ENCODE measurements at regions not wholly inside any gene's neighbourhood (a gene's known extent, or its start where the extent isn't known, plus 50 kb on each side); places are given as distances from the start of the nearest gene placed in this dataset.

- POLR2A ChIA-PET = no interaction called here
- Histone ChIP-seq H3K27me3 (ENCODE audit: insufficient read depth, low read length) (no peaks in the 10 kb centered on the region), H3K4me1 (ENCODE audit: control insufficient read depth in 1 of 2, insufficient read depth in 2 of 2, low read length in 2 of 2) (no peaks in the 10 kb centered on the region), H3K9me3 (ENCODE audit: control insufficient read depth in 1 of 2, insufficient read depth in 1 of 2, low read depth in 1 of 2, low read length in 2 of 2) (no peaks in the 10 kb centered on the region), H3K36me3 (ENCODE audit: control insufficient read depth in 1 of 2, insufficient read depth in 2 of 2, low read length in 2 of 2) (no peaks in the 10 kb centered on the region), H3K9ac (ENCODE audit: low read length) (no peak overlapping the region), H3K4me2 (ENCODE audit: low read length) (no peak overlapping the region), H2AFZ (ENCODE audit: low read depth, low read length, poor library complexity, severe bottlenecking) (no peak overlapping the region), H3K27ac (ENCODE audit: low read depth, low read length) (no peak overlapping the region), H3K79me2 (ENCODE audit: insufficient read depth, low read length) (no peaks in the 10 kb centered on the region), H4K20me1 (ENCODE audit: insufficient read depth) (no peaks in the 10 kb centered on the region), H3K4me3 (replicated peaks in 1 of 2; ENCODE audit: low read depth in 1 of 2, low read length in 2 of 2) (no peak overlapping the region), H3K9me2 (ENCODE audit: insufficient read depth) (no peaks in the 10 kb centered on the region)
- DNase-seq (ENCODE audit: low read depth, low spot score) (no peak), ATAC-seq (no peak)
- intact Hi-C loops (cut with micrococcal nuclease) = no loop called here
- RAD21 ChIA-PET (ENCODE audit: low non-redundant PET in 1 of 2, low total read pairs in 2 of 2, uncharacterized antibody in 2 of 2, unreplicated experiment in 2 of 2) = no interaction called here
- CTCF ChIA-PET = no interaction called here
- TF ChIP-seq POLR2A (IDR thresholded peaks at IDR 0.05; ENCODE audit: borderline replicate concordance, extremely low read depth, insufficient read depth, insufficient read length) = no peak
- TF ChIP-seq SRF (IDR thresholded peaks at IDR 0.05; ENCODE audit: low read depth) = no peak
- no peak for TF ChIP-seq FOSL1 (IDR thresholded peaks at IDR 0.05; ENCODE audit: low read depth)
- no peak for TF ChIP-seq TCF7L2 (IDR thresholded peaks at IDR 0.05; ENCODE audit: borderline replicate concordance, extremely low read depth, insufficient read depth, insufficient read length)
- TF ChIP-seq, protein P1, sequence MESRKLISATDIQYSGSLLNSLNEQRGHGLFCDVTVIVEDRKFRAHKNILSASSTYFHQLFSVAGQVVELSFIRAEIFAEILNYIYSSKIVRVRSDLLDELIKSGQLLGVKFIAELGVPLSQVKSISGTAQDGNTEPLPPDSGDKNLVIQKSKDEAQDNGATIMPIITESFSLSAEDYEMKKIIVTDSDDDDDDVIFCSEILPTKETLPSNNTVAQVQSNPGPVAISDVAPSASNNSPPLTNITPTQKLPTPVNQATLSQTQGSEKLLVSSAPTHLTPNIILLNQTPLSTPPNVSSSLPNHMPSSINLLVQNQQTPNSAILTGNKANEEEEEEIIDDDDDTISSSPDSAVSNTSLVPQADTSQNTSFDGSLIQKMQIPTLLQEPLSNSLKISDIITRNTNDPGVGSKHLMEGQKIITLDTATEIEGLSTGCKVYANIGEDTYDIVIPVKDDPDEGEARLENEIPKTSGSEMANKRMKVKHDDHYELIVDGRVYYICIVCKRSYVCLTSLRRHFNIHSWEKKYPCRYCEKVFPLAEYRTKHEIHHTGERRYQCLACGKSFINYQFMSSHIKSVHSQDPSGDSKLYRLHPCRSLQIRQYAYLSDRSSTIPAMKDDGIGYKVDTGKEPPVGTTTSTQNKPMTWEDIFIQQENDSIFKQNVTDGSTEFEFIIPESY (IDR thresholded peaks at IDR 0.05; ENCODE audit: extremely low read depth, insufficient replicate concordance, low read length) = no peak
- no peak for TF ChIP-seq SIN3A (IDR thresholded peaks at IDR 0.05; ENCODE audit: low read depth)
- TF ChIP-seq SP1 (IDR thresholded peaks at IDR 0.05; ENCODE audit: low read depth) = no peak
- TF ChIP-seq, protein P2, sequence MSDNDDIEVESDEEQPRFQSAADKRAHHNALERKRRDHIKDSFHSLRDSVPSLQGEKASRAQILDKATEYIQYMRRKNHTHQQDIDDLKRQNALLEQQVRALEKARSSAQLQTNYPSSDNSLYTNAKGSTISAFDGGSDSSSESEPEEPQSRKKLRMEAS (IDR thresholded peaks at IDR 0.05) = no peak
- no TSS peak for BruUV-seq (replicated peaks)
Measured at GRCh38 chr4:13316354-13316753, 167.8 kb downstream of the RAB28 start.

GRCh38 chr4:13313856-13314255 lies 170.3 kb downstream of the RAB28 start:
- BruUV-seq (replicated peaks) = no TSS peak

More at GRCh38 chr4:13313856-13314255, 170.3 kb downstream of the RAB28 start:
- Histone ChIP-seq H3K9ac (ENCODE audit: low read length) (no peak overlapping the region), H3K9me3 (ENCODE audit: control insufficient read depth in 1 of 2, insufficient read depth in 1 of 2, low read depth in 1 of 2, low read length in 2 of 2) (no peaks in the 10 kb centered on the region), H3K4me2 (ENCODE audit: low read length) (no peak overlapping the region), H3K27me3 (ENCODE audit: insufficient read depth, low read length) (no peaks in the 10 kb centered on the region), H3K36me3 (ENCODE audit: control insufficient read depth in 1 of 2, insufficient read depth in 2 of 2, low read length in 2 of 2) (no peaks in the 10 kb centered on the region), H3K79me2 (ENCODE audit: insufficient read depth, low read length) (no peaks in the 10 kb centered on the region), H2AFZ (ENCODE audit: low read depth, low read length, poor library complexity, severe bottlenecking) (no peak overlapping the region), H3K9me2 (ENCODE audit: insufficient read depth) (no peaks in the 10 kb centered on the region), H3K4me3 (replicated peaks in 1 of 2; ENCODE audit: low read depth in 1 of 2, low read length in 2 of 2) (no peak overlapping the region), H3K27ac (ENCODE audit: low read depth, low read length) (no peak overlapping the region), H4K20me1 (ENCODE audit: insufficient read depth) (no peaks in the 10 kb centered on the region), H3K4me1 (ENCODE audit: control insufficient read depth in 1 of 2, insufficient read depth in 2 of 2, low read length in 2 of 2) (no peaks in the 10 kb centered on the region)
- no peak for DNase-seq (ENCODE audit: low read depth, low spot score)
- ATAC-seq = no peak
- CTCF ChIA-PET = no interaction called here
- TF ChIP-seq ZFX (IDR thresholded peaks at IDR 0.05) (no peak), FOSL1 (IDR thresholded peaks at IDR 0.05; ENCODE audit: low read depth) (no peak), RAD21 (IDR thresholded peaks at IDR 0.05; ENCODE audit: low read depth) (no peak), YY1 (IDR thresholded peaks at IDR 0.05; ENCODE audit: extremely low read depth, insufficient replicate concordance, low read depth, low read length) (no peak), ZNF274 (IDR thresholded peaks at IDR 0.05; ENCODE audit: low read depth, low read length) (no peak), EGR1 (IDR thresholded peaks at IDR 0.05; ENCODE audit: low read depth) (no peak), ELF1 (IDR thresholded peaks at IDR 0.05; ENCODE audit: borderline replicate concordance, low read depth) (no peak), SIN3A (IDR thresholded peaks at IDR 0.05; ENCODE audit: low read depth) (no peak), JUND (IDR thresholded peaks at IDR 0.05) (no peak), POLR2AphosphoS5 (IDR thresholded peaks at IDR 0.05; ENCODE audit: low read depth, low read length) (no peak), SRF (IDR thresholded peaks at IDR 0.05; ENCODE audit: low read depth) (no peak)
- TF ChIP-seq, protein P3, sequence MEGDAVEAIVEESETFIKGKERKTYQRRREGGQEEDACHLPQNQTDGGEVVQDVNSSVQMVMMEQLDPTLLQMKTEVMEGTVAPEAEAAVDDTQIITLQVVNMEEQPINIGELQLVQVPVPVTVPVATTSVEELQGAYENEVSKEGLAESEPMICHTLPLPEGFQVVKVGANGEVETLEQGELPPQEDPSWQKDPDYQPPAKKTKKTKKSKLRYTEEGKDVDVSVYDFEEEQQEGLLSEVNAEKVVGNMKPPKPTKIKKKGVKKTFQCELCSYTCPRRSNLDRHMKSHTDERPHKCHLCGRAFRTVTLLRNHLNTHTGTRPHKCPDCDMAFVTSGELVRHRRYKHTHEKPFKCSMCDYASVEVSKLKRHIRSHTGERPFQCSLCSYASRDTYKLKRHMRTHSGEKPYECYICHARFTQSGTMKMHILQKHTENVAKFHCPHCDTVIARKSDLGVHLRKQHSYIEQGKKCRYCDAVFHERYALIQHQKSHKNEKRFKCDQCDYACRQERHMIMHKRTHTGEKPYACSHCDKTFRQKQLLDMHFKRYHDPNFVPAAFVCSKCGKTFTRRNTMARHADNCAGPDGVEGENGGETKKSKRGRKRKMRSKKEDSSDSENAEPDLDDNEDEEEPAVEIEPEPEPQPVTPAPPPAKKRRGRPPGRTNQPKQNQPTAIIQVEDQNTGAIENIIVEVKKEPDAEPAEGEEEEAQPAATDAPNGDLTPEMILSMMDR (IDR thresholded peaks at IDR 0.05 in 2 of 3, conservative IDR thresholded peaks at IDR 0.05 in 1 of 3; ENCODE audit: borderline replicate concordance in 1 of 3, insufficient read depth in 1 of 3, low read depth in 2 of 3, low read length in 2 of 3) = no peak
- RAD21 ChIA-PET (ENCODE audit: low non-redundant PET in 1 of 2, low total read pairs in 2 of 2, uncharacterized antibody in 2 of 2, unreplicated experiment in 2 of 2) = no interaction called here
- POLR2A ChIA-PET = no interaction called here
- intact Hi-C loops (cut with micrococcal nuclease) = no loop called here
